H1 (cell line): ENCODE measurements at regions not wholly inside any gene's neighbourhood (a gene's known extent, or its start where the extent isn't known, plus 50 kb on each side); places are given as distances from the start of the nearest gene placed in this dataset.

Source experiments
- CTCF ChIA-PET: fragments of 300-600 bp; sonication (Branson Sonifier 250); formaldehyde crosslinking; loops from one replicate; lab custom pipeline; 2021; ENCODE audit not compliant: partially characterized antibody; lab: Charles Lee
- POLR2A ChIA-PET: fragments of 300-600 bp; sonication (Branson Sonifier 250); formaldehyde crosslinking; loops from one replicate; lab custom pipeline; 2021; ENCODE audit warnings: inconsistent platforms; ENCODE audit not compliant: partially characterized antibody; lab: Charles Lee
- DNase-seq, 2 experiments: peaks; one replicate each; pipeline versions ENCODE4 v3.0.0 to v3.0.0-alpha.2; 2010 to 2022; ENCODE audit warnings: low spot score in 2 of 2, low read depth in 1 of 2, mixed read lengths in 1 of 2
- FAIRE-seq: peaks from 2 replicates; lab custom pipeline; 2011; peaks lifted over from hg19 to GRCh38; lab: Jason Lieb, UNC
- H2AFZ ChIP-seq: 2 replicates; pipeline ENCODE4 v1.8.1; 2012; ENCODE audit warnings: low read length, inconsistent platforms
- H2AK5ac ChIP-seq: 2 replicates; pipeline ENCODE4 v1.6.1; 2013; ENCODE audit warnings: low read depth, low read length
- H2BK120ac ChIP-seq: replicated peaks from 2 replicates; pipeline ENCODE3; 2013; ENCODE audit warnings: low read depth, low read length, inconsistent platforms
- H2BK12ac ChIP-seq: 2 replicates; pipeline ENCODE4 v1.6.1; 2013; ENCODE audit warnings: low read depth, low read length
- H2BK15ac ChIP-seq: 2 replicates; pipeline ENCODE4 v1.6.1; 2013; ENCODE audit warnings: low read length
- H2BK20ac ChIP-seq: 2 replicates; pipeline ENCODE4 v1.6.1; 2013; ENCODE audit warnings: low read length
- H2BK5ac ChIP-seq: 2 replicates; pipeline ENCODE4 v1.6.1; 2013; ENCODE audit warnings: low read depth, low read length
- H3K14ac ChIP-seq: 2 replicates; pipeline ENCODE4 v1.6.1; 2013; ENCODE audit warnings: inconsistent platforms; ENCODE audit not compliant: insufficient read length
- H3K18ac ChIP-seq: 2 replicates; pipeline ENCODE4 v1.6.1; 2013; ENCODE audit warnings: low read length; ENCODE audit errors: extremely low read depth
- H3K23ac ChIP-seq: 2 replicates; pipeline ENCODE4 v1.6.1; 2013; ENCODE audit warnings: inconsistent platforms; ENCODE audit not compliant: insufficient read length
- H3K23me2 ChIP-seq: 2 replicates; pipeline ENCODE4 v1.6.1; 2013; ENCODE audit warnings: low read depth, low read length
- H3K27ac ChIP-seq: 2 replicates; pipeline ENCODE4 v1.6.1; 2011; ENCODE audit warnings: low read depth, low read length, inconsistent platforms
- H3K27me3 ChIP-seq, 4 experiments: replicated peaks in 1 of 4; 1 replicate in 1 of 4; 2 replicates in 3 of 4; pipeline versions ENCODE4 v1.6.1 to v1.8.1; 2011 to 2013; ENCODE audit warnings: low read length in 3 of 4, mild to moderate bottlenecking in 3 of 4, inconsistent platforms in 2 of 4, mixed read lengths in 2 of 4, moderate library complexity in 1 of 4; ENCODE audit not compliant: control insufficient read depth in 3 of 4, insufficient read depth in 3 of 4; ENCODE audit errors: extremely low read depth in 1 of 4
- H3K36me3 ChIP-seq, 4 experiments: 2 replicates each; pipeline versions ENCODE4 v1.6.1 to v1.8.1; 2011 to 2013; ENCODE audit warnings: mild to moderate bottlenecking in 4 of 4, low read length in 3 of 4, moderate library complexity in 2 of 4, control low read depth in 1 of 4, inconsistent platforms in 1 of 4; ENCODE audit not compliant: insufficient read depth in 4 of 4, control insufficient read depth in 2 of 4
- H3K4ac ChIP-seq: replicated peaks from 2 replicates; pipeline ENCODE3; 2013; ENCODE audit warnings: low read length, low read depth, mixed read lengths, inconsistent platforms; ENCODE audit not compliant: insufficient read length
- H3K4me1 ChIP-seq, 4 experiments: replicated peaks in 1 of 4; 1 replicate in 1 of 4; 2 replicates in 3 of 4; pipeline versions ENCODE4 v1.6.1 to v1.8.1; 2011 to 2013; ENCODE audit warnings: low read length in 3 of 4, inconsistent platforms in 2 of 4, mixed read lengths in 1 of 4; ENCODE audit not compliant: insufficient read depth in 4 of 4, control insufficient read depth in 3 of 4
- H3K4me2 ChIP-seq, 2 experiments: 2 replicates each; pipeline versions ENCODE4 v1.6.1 to v1.8.1; 2011 to 2013; ENCODE audit warnings: low read depth in 2 of 2, low read length in 2 of 2, control low read depth in 1 of 2, inconsistent platforms in 1 of 2, mild to moderate bottlenecking in 1 of 2; ENCODE audit not compliant: insufficient read depth in 1 of 2
- H3K4me3 ChIP-seq, 4 experiments: fragments of 200-600, 300-600 bp in 1 of 4; sonication (generic), shearing (Covaris generic), sonication (Bioruptor Twin) in 1 of 4; 2 replicates each; pipeline versions ENCODE4 v1.5.1 to v1.8.1; 2011 to 2016; ENCODE audit warnings: low read length in 4 of 4, low read depth in 3 of 4, control low read depth in 2 of 4, inconsistent platforms in 2 of 4, mild to moderate bottlenecking in 2 of 4, mixed read lengths in 1 of 4, moderate library complexity in 1 of 4; ENCODE audit not compliant: insufficient read depth in 2 of 4; ENCODE audit errors: extremely low read depth in 1 of 4
- H3K56ac ChIP-seq: replicated peaks from 2 replicates; pipeline ENCODE3; 2013; ENCODE audit warnings: low read depth, mild to moderate bottlenecking, mixed read lengths, low read length, inconsistent platforms; ENCODE audit not compliant: insufficient read length
- H3K79me1 ChIP-seq: 2 replicates; pipeline ENCODE4 v1.6.1; 2013; ENCODE audit warnings: low read depth, low read length, control low read depth
- H3K79me2 ChIP-seq, 2 experiments: 2 replicates each; pipeline versions ENCODE4 v1.6.1 to v1.8.1; 2012 to 2013; ENCODE audit warnings: low read length in 2 of 2, mild to moderate bottlenecking in 2 of 2, inconsistent platforms in 1 of 2; ENCODE audit not compliant: insufficient read depth in 2 of 2, control insufficient read depth in 1 of 2
- H3K9ac ChIP-seq, 4 experiments: replicated peaks in 1 of 4; 1 replicate in 1 of 4; 2 replicates in 3 of 4; pipeline versions ENCODE4 v1.6.1 to v1.8.1; 2011 to 2013; ENCODE audit warnings: low read depth in 3 of 4, low read length in 3 of 4, control low read depth in 2 of 4, mild to moderate bottlenecking in 2 of 4, moderate library complexity in 2 of 4, inconsistent platforms in 1 of 4; ENCODE audit errors: extremely low read depth in 1 of 4
- H3K9me3 ChIP-seq, 2 experiments: 2 replicates each; pipeline versions ENCODE4 v1.6.1 to v1.8.1; 2012 to 2013; ENCODE audit warnings: mild to moderate bottlenecking in 2 of 2, moderate library complexity in 2 of 2, control low read depth in 1 of 2, inconsistent platforms in 1 of 2, low read depth in 1 of 2, low read length in 1 of 2, mixed read lengths in 1 of 2; ENCODE audit not compliant: insufficient read depth in 2 of 2
- H4K20me1 ChIP-seq, 2 experiments: replicated peaks in 1 of 2; 2 replicates each; pipeline versions ENCODE3 to v1.8.1; 2011 to 2013; ENCODE audit warnings: inconsistent platforms in 2 of 2, low read length in 2 of 2, mild to moderate bottlenecking in 1 of 2; ENCODE audit not compliant: insufficient read depth in 2 of 2, control insufficient read depth in 1 of 2
- H4K5ac ChIP-seq: 2 replicates; pipeline ENCODE4 v1.6.1; 2013; ENCODE audit warnings: low read length, low read depth, mixed read lengths, inconsistent platforms; ENCODE audit not compliant: insufficient read length
- H4K8ac ChIP-seq: 2 replicates; pipeline ENCODE4 v1.8.0; 2013; ENCODE audit warnings: mild to moderate bottlenecking, moderate library complexity, low read length, inconsistent platforms; ENCODE audit not compliant: insufficient read depth; ENCODE audit errors: extremely low read depth
- H4K91ac ChIP-seq: replicated peaks from 2 replicates; pipeline ENCODE3; 2013; ENCODE audit warnings: low read length, mixed read lengths, inconsistent platforms; ENCODE audit not compliant: insufficient read length
- BRCA1 ChIP-seq: IDR thresholded peaks from 2 replicates; pipeline ENCODE4 v1.6.1; 2012; ENCODE audit warnings: low read depth, low read length, improper control_type of control experiment
- CBX8 ChIP-seq: fragments of 300-800, 300-1000 bp; sonication (generic); IDR thresholded peaks from 2 replicates; pipeline ENCODE4 v1.7.1; 2016; ENCODE audit warnings: low read depth, low read length, borderline replicate concordance
- CTBP2 ChIP-seq: IDR thresholded peaks from 2 replicates; pipeline ENCODE4 v1.7.0; 2011; ENCODE audit warnings: borderline replicate concordance, mild to moderate bottlenecking, moderate library complexity, mixed read lengths, low read length; ENCODE audit not compliant: insufficient read depth, insufficient read length
- EP300 ChIP-seq, 2 experiments: IDR thresholded peaks; 1 replicate in 1 of 2; 2 replicates in 1 of 2; pipeline ENCODE4 v1.6.1; 2011 to 2012; ENCODE audit warnings: low read depth in 2 of 2, low read length in 2 of 2, mild to moderate bottlenecking in 2 of 2, borderline replicate concordance in 1 of 2, inconsistent platforms in 1 of 2, moderate library complexity in 1 of 2
- GABPA ChIP-seq: IDR thresholded peaks from 2 replicates; pipeline ENCODE4 v1.6.1; 2011; ENCODE audit warnings: mild to moderate bottlenecking, low read length, moderate library complexity, borderline replicate concordance; ENCODE audit not compliant: insufficient read depth
- GTF2F1 ChIP-seq: IDR thresholded peaks from 2 replicates; pipeline ENCODE4 v1.6.1; 2012; ENCODE audit warnings: low read depth, low read length, improper control_type of control experiment, borderline replicate concordance
- NRF1 ChIP-seq: IDR thresholded peaks from 2 replicates; pipeline ENCODE4 v1.6.1; 2011; ENCODE audit warnings: mild to moderate bottlenecking, low read depth, low read length, improper control_type of control experiment
- POLR2A ChIP-seq, 2 experiments: IDR thresholded peaks; 1 replicate in 1 of 2; 2 replicates in 1 of 2; pipeline ENCODE4 v1.6.1; 2011; ENCODE audit warnings: low read depth in 2 of 2, low read length in 2 of 2, mild to moderate bottlenecking in 2 of 2; ENCODE audit errors: control extremely low read depth in 1 of 2
- SIRT6 ChIP-seq: IDR thresholded peaks from one replicate; pipeline ENCODE4 v1.7.1; 2012; ENCODE audit warnings: low read length, inconsistent platforms
- TAF1 ChIP-seq: IDR thresholded peaks from 2 replicates; pipeline ENCODE4 v1.6.1; 2011; ENCODE audit warnings: mild to moderate bottlenecking, low read depth, low read length
- TAF7 ChIP-seq: optimal IDR thresholded peaks from 2 replicates; pipeline ENCODE3; 2011; ENCODE audit warnings: low read depth, mild to moderate bottlenecking, inconsistent platforms, low read length, moderate library complexity, borderline replicate concordance
- TBP ChIP-seq: IDR thresholded peaks from 2 replicates; pipeline ENCODE4 v1.6.1; 2011; ENCODE audit warnings: low read depth, low read length, improper control_type of control experiment
- TCF12 ChIP-seq: IDR thresholded peaks from 2 replicates; pipeline ENCODE4 v1.6.1; 2011; ENCODE audit warnings: low read depth, mild to moderate bottlenecking, low read length
- TEAD4 ChIP-seq: IDR thresholded peaks from 2 replicates; pipeline ENCODE4 v1.6.1; 2012; ENCODE audit warnings: low read depth, low read length, inconsistent platforms, mixed read lengths
- WGBS, 2 experiments: shearing (Covaris generic) in 1 of 2; methylation state at CpG; one replicate each; pipeline versions ENCODE4 v1.1.6 to v1.1.7; 2013 to 2015; ENCODE audit warnings: low lambda C conversion rate in 2 of 2, mixed read lengths in 2 of 2, inconsistent platforms in 1 of 2, low coverage in 1 of 2, missing lambda C conversion rate in 1 of 2; ENCODE audit not compliant: insufficient replicate concordance in 2 of 2, insufficient coverage in 1 of 2, insufficient read length in 1 of 2; ENCODE audit errors: extremely low coverage in 1 of 2, missing lambda C conversion rate in 1 of 2; 5-methylcytosine and 5-hydroxymethylcytosine counted together

DNA sequence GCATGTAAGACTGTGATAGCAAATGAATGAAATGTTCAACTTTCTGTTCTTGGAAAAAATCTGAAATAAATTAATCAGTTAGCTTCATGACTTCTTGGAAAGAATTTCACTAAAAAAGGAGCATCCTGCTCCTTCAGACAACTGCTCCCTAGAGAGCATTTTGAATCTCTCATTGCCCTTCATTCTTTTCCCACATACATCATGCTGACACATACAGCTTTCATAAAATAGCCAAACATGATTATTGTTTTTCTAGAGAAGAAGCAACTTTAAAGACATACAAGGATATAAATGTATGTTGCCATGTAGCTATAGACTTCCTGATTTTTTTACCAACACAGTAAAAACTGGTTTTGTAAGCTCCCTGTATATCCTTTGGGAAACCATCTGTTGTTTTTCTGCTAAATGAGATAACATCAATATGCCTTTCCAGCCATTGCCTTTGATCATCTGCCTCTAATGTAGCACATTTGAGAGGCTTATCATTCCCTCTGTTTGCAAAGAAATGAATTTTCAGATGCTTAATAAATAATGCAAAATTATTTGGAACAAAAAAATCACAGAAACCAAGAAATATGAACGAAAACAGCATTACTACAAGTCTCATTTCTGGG is 248.2 kb upstream of the GPR149 start:
- Histone ChIP-seq H2BK120ac (no peak overlapping the region), H3K4ac (no peak overlapping the region), H2BK12ac (no peak overlapping the region), H3K23ac (no peak overlapping the region), H3K27me3 (peaks cover 0 to 1% (median 0%) of the 10 kb centered on the region in 4 experiments; a peak in 1 of 7 replicates), H3K79me1 (no peaks in the 10 kb centered on the region), H4K8ac (no peak overlapping the region), H4K91ac (no peak overlapping the region), H3K9me3 (no peaks in the 10 kb centered on the region), H3K79me2 (no peaks in the 10 kb centered on the region), H3K23me2 (no peaks in the 10 kb centered on the region), H3K27ac (no peak overlapping the region), H3K18ac (no peak overlapping the region), H3K56ac (no peak overlapping the region), H3K14ac (no peak overlapping the region), H2AFZ (no peak overlapping the region), H4K20me1 (no peaks in the 10 kb centered on the region), H3K4me1 (no peaks in the 10 kb centered on the region), H3K36me3 (no peaks in the 10 kb centered on the region), H2BK15ac (no peak overlapping the region), H2BK5ac (no peak overlapping the region), H2AK5ac (no peak overlapping the region), H3K4me2 (no peak overlapping the region), H3K4me3 (no peak overlapping the region), H2BK20ac (no peak overlapping the region), H4K5ac (no peak overlapping the region), H3K9ac (no peak overlapping the region)
- ChIA-PET CTCF (interaction anchor here (0.5 kb wide), 1 partner anchor 280 kb away, joined by 8 read pairs; no protein-coding TSS in a partner anchor), POLR2A (no interaction called here)
- 96% methylated on average over 1 of the region's 1 CpG; no CpG with 5 or more reads in 1 of the 2 experiments for WGBS, 2 experiments
- DNase-seq: no peak
- no peak for FAIRE-seq
- TF ChIP-seq TCF12 (no peak), TAF1 (no peak), GTF2F1 (no peak), TBP (no peak), CTBP2 (no peak), CBX8 (no peak), POLR2A (IDR thresholded peaks at IDR 0.05; ENCODE audit: control extremely low read depth in 1 of 2, low read depth in 2 of 2, low read length in 2 of 2) (no peak), NRF1 (no peak), BRCA1 (no peak), TAF7 (no peak), SIRT6 (no peak), GABPA (no peak), EP300 (IDR thresholded peaks at IDR 0.05; ENCODE audit: borderline replicate concordance in 1 of 2, low read depth in 2 of 2, low read length in 2 of 2) (no peak), TEAD4 (no peak)
